Hematopoietic multipotent progenitor cell treated with erythropoietin and hydrocortisone succinate and interleukin-3 and kit ligand, for 15 days (in vitro differentiated cells): ENCODE measurements at regions not wholly inside any gene's neighbourhood (a gene's known extent, or its start where the extent isn't known, plus 50 kb on each side); places are given as distances from the start of the nearest gene placed in this dataset.

Experiments
- DNase-seq: peaks from one replicate; pipeline ENCODE4 v3.0.0-alpha.2; 2015; ENCODE audit warnings: low spot score

DNA sequence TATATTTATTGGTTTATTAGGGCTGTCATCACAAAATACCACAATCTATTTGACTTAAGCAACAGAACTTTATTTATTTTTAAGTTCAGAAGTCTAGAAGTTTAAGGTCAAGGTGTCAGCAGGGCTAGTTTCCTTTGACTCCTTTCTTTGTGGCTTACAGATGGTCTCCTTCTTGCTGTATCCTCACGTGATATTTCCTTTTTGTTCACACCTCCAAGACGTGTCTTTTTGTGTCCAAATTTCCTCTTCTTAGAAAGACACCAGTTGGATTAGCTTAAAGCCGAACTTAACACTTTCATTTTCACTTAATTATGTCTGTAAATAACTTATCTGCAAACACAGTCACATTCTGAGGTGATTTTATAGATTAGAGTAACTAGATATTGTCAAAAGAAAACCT lies 631.4 kb upstream of the POT1 start:
- no peak for DNase-seq

DNA sequence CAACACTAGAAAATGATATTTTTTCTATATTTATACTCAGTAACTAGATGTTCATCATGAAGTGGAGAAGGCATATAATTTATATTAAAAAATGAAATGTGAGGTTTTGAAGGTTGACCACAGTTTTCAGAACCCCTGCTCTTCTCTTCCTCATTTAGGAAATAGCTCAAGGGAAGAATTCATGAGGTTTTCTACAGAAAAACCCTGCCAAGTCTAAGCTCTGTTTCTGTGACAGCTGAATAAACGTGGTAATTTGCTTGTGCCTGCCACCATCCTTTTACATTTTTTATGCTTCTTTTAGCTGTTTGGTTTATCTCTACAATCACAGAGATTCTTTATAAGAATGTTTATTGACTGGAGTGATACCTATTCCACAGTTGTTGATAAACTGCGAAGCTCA lies 630.3 kb upstream of the POT1 start:
- DNase-seq = no peak

DNA sequence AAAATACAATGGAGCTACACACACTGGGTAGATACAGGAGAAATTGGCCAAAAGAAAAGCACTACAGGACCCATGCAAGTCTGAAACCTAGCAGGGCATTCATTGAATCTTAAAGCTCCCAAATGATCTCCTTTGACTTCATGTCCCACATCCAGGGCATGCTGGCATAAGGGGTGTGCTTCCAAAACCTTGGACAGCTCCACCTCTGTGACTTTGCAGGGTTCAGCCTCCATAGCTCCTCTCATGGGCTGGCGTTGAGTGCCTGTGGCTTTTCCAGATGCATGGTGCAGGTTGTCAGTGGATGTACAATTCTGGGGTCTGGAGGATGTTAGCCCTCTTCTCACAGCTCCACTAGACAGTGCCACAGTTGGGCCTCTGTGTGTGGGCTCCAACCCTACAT lies 626.3 kb upstream of the POT1 start:
- no peak for DNase-seq

DNA sequence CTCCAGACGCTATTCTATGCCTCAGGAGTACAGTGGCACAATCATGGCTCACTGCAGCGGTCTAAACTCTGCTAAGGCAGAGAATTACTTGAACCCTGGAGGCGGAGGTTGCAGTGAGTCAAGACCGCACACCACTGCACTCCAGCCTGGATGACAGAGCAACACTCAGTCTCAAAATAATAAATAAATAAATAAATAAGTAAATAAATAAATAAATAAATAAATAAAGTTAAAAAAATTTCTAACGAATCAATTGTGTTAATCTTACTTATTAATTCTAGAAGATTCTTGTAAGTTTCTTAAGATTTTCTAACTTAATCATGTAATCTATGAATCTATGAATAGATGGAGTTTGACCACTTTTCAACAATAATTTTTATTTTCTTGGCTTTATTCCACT lies 621.4 kb upstream of the POT1 start:
- no peak for DNase-seq

DNA sequence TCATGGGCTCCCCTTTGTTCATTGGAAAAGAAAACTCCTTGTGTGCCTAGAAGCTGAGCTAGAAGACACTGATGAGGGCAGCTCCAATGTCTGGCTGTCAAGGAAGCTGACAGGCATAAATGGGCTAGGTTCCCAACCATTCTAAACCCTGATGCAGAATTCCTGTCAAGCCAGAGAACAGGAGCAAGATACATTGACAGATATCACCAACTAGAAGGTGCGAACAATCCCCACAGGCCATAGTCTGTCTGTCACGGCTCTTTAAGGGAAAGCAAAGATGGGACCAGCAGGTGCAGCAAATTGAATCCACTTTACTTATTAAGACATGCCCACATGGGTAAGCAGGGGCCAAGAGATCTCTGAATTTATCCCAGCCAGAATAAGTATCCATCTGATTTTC lies 617.9 kb upstream of the POT1 start:
- DNase-seq = no peak

DNA sequence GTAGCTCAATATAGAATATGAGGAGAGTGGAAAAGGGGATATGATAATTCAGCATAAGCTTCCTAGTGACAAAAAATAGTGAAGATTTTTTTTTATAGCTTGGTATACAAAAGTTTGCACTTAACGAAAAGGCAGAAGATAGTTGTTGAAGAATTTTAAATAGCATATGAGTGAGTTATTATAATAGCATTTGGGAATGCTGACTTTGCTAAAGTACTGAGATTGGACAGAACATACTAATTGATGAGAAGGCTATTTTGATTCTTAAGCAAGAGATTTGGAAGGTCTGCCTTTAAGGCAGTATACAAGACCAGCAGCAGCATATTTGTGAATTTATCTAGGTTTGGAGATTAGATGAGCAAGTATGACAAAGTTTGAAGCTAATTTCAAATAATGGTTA lies 600.9 kb upstream of the POT1 start:
- DNase-seq = no peak

DNA sequence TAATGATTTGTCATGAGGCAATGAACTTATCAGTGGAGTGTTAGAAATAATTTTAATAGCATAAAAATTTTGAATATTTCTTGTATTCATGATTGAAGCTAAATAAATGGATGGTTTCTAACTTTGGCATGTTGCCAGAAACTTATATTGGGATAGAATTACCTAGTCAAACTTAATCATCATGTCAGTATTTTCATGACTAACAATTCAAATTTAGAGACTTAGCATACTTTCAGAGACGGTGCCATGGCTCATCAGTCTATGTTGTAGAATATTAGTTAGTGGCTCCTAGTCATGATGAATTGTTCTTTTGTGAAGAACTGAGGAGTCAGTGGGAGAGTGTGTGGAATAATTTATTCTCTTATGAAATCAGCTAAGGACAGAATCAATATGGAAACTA lies 599.6 kb upstream of the POT1 start:
- DNase-seq = peak; percentile 2

DNA sequence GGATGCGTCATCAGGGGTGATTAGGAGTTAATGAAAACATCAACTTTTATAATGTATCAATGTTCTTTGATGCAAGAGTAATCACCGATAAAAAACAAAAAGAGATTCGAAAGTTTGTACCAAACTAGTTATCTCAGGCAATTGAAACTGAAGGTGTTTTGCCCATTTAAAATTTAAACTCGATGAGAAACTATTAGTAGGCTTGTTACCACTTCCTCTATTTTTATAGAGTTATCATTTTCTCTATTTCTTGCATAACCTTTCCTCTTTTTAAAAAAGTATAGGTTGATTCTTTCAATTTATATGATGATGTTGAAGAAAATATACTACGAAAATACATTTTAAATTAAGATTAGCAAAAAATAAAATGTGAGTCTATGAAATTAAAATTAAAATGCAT lies 597.3 kb upstream of the POT1 start:
- DNase-seq = no peak

DNA sequence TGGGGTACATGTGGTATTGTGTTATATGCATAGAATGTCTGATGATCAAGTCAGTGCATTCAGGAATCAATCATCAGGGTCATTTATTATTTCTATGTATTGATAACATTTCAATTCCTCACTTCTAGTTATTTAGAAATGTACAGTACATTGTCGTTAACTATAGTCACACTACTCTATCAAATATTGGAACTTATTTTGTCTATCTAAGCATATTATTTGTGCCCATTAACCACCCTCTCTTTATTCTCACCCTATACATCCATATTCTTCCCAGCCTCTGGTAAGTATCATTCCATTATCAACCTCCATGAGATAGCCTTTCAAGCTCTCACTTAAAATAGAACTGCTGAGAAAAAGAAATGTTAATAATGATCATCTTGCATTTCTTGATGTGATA lies 596.5 kb upstream of the POT1 start:
- DNase-seq = no peak

DNA sequence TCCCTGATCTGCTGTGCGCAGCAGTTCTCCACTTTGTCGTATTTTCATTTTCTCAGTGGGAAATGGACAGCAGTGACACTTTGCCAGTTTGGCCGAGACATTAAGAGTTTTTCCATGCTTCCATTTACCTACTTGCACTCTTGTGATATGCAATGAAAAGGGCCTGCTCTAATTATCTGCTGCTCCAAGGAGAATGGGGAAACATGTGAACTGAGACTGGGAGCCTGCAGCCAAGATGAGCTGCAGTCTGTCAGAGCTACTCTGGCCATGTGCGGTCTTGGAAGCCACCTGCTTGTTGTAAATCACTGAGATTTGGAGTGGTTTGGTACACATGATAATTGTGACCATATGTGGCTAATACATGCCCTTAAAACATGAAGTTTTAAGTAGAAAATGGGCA lies 586.6 kb upstream of the POT1 start:
- no peak for DNase-seq

DNA sequence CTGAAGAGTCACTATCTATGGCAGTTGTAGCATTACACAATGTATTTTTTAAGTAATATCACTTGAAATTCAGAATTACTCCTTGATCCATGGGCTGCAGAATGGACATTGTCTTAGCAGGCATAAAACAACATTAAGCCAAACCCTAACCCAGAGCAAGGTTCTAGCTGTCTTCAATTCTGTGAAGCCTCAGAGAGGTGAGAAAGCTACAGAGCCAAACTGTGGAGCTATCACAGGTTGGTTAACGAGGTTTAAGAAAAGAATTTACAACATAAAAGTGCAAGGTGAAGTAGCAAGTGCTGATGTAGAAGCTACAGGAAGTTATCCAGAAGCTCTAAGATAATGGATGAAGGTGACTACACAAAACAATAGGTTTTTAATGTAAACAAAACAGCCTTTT lies 582.7 kb upstream of the POT1 start:
- DNase-seq = no peak

DNA sequence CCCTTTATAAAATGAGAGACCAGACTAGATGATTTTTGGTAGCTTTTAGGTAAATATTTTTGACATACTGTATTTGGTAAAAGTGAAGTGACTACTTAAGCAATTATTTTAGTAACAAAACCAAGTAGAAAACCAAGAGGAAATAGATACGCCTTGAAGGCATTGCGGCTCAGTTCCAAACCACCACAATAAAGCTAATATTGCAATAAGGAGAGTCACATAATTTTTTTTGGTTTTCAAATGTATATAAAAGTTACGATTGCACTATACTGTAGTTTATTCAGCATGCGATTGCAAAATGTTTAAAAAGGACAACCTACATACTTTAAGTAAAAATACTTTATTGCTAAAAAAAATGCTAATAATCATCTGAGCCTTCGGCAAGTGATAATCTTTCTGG lies 581.7 kb upstream of the POT1 start:
- no peak for DNase-seq

DNA sequence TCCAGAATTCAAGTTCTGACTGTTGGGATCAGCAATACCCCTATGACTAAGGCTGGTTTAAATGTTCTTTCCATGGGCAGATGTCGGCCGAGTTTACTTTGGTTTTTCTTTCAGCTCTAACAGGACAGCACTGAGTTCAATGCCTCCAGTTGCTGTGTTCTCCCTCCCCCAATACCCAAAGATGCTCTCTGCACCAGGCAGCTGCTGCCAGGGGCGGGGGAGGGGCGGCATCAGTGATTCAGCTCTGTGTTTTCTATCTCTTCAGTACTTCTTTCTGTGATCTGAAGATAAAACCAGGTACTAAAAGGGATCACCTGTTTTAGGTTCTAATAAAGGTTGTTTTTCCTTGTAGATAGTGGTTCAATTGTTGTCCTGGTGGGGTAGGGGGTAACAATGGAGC lies 576.7 kb upstream of the POT1 start:
- DNase-seq = no peak

DNA sequence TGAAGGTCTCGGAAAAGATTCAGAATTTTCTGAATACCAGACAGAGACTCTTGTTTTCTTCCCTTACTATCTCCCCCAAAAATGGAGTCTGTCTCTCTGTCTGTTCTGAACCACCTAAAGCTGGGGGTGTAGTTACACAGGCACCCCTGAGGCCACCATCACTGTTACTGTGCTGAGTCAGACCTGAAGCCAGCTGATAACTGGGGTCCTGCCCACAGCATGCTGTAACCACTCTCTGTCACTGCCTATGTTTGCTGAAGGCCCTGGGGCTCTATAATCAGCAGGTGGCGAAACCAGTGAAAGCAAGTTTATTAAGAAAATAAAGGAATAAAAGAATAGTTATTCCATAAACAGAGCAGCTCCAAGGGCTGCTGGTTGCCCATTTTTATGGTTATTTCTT lies 575.2 kb upstream of the POT1 start:
- DNase-seq = no peak

DNA sequence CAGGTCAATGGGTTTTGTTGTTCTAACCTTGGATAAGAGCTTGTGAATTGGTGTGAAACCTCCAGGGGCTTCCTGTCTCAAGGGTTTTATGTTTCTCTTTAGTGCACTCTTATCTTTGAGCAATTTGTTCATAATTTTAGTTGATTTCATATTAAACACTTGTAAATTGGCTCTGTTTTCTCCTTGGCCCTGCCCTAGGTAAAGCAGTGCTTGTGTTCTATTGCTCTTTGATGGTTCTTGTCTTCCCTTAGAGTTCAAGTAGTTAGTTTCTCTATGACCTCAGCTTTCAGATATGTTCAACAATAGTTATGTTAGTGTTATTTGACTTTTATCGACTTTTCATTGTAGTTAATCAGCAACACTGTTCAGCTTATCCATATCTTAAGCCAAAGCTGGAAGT lies 566.4 kb upstream of the POT1 start:
- no peak for DNase-seq

DNA sequence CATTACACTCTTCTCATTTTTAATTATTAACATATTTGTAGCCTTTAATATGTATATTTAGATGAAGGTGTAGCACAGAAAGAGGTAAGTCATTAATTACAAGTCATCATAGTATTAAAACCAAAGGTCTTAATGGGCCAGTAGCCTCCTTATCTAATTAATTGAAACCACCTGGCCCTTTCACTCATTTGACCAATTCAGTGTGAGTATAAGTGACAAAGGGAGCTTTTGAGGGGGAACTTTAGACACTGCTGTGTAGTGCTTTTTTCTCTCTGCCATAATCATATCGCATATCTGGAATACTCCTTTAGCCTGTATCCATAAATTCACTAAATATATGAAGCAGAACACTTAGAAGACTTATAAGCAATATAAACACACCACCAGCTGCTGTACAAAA lies 562.9 kb upstream of the POT1 start:
- DNase-seq = no peak

DNA sequence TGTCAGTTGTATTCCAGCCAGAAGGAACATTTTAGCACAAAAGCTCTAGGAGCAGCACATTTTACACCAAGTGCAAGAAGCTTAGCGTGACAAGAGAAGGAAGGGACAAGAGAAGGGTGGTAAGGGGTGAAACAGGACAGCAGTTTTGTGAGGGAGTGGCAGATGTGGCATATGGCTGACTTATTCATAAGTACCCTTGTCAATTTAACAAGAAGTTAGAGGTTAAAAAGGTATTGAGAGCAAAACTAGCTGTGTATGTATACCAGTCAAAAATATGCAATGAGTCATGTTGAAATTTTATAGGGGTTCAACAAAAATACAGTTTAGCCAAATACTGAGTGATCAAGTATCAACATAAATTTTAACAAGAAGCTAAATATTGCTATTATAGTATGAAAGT lies 561.5 kb upstream of the POT1 start:
- no peak for DNase-seq

DNA sequence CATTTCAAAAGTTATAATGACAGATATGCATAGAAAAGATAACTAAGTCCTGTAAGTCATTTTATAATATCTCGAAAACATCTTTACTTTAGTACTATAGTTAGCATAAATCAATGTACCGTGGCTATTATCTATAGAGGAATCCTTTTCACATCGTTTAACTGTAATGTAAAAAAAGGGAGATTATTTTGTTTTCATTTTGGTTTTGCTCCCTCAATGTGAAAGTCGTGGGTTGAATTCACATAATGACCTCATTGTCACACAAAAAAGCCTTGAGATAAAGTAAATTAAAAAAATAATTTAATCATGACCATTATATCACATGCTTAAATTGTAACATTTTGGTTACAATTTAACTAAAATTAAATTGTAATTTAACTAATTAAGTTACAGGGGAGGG lies 560.5 kb upstream of the POT1 start:
- no peak for DNase-seq

DNA sequence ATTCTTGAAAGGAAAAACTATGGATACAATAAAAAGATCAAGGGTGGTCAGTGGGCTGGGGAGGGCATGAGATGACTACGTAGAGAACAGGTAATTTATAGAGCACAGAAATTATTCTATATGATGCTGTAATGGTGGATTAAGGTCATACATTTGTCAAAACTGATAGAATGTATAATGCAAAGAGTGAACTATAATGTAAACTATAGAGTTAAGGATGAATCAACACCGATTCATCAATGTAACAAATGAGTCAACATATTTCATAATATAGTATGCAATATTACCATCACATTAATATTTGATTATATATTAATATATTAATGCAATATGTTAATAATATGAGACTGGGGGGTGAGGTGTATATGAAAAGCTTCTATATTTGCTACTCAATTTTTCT lies 555.6 kb upstream of the POT1 start:
- DNase-seq = no peak

DNA sequence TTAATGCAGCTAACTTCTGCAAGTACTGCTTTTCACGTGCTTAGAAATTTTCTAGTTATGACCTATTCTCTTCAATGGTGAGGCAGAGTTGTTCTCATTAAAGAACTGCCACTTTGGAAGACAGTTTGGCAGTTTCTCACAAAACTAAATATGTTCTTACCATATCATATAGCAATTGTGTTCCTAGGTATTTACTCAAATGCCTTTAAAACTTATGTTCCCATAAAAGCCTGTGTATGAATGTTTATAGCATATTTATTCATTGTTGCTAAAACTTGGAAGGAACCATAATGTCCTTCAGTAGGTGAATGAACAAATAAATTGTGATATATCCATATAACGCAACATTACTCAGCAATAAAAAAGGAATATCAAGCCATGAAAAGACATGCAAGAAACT lies 555.1 kb upstream of the POT1 start:
- DNase-seq = no peak

DNA sequence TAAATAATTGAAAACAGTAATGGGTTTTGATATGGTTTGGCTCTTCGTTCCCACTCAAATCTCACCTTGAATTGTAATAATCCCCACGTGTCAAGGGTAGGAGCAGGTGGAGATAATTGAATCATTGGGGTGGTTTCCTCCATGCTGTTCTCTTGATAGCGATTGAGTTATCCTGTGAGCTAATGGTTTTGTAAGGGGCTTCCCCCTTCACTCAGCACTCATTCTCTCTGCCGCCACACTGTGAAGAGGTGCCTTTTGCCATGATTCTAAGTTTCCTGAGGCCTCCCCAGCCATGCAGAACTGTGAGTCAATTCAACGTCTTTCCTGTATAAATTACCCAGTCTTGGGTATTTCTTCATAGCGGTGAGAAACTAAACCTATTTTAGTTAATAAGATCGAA lies 551.7 kb upstream of the POT1 start:
- DNase-seq = no peak

DNA sequence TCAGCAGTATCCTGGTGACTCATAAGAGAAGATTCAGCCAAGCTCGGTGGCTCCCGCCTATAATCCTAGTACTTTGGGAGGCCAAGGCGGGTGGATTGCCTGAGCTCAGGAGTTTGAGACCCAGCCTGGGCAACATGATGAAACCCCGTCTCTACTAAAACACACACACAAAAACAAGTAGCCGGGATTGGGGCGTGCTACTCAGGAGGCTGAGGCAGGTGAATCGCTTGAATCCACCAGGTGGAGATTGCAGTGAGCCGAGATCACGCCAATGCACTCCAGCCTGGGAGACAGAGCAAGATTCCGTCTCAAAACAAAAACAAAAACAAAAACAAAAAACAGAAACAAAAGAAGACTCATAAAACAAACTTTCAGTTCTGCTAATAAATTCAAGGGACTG lies 551.1 kb upstream of the POT1 start:
- DNase-seq = no peak

DNA sequence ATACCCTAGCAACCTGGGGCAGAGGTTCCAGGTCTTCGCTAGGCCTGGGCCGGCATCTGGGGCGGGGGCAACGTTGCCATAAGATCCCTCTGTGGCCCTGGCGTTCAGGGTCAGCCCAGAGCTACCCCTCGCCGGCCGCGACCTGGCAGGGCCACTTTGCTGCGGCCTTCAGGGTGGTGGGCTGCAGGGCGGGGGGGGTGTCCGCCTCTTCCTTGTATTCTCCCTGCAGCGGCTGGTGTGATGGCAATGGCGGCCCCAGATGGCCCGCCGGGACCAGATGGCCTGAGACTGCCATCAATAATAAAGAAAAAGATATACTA lies 539.2 kb upstream of the POT1 start:
- DNase-seq = no peak

DNA sequence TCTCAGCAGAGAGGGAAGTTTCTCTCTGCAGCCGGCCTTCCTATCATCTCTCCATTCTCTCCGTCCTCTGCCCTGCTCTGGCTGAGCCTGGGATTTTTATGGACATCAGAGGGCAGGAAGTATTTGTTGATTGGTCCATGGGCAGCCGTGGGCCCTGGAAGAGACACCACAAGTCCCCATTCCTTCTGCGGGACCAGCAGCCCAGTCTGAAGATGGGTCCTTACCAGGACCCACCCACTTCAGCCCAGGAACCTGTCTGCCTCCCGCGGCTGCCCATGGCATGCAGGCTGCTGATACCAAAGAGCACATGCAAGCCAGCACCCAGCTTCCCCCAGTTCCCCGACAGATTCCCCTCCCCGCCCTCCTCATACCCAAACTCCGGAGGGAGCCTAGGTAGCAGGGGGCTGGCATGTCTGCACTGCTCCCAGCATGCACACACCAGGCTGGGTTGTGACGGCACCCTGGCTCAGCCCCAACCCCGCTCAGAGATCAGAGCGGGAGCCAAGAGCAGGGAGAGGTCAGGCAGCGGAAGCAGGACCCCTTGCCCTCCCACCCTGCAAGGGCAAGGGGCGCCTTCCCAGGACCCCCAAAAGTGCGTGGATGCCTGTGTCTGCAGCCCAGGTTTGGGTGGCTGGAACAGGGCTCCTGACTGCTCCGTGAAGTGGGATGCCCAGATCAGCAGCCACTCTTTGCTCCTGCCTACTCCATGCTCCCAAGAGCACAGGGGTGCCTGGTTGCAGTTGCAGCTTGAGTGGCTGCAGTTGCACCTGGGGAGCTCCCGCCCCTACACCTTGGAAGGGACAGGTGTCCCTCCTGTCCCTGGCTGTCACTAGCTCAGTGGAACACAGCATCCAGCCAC lies 538.6 kb upstream of the POT1 start:
- DNase-seq = no peak

DNA sequence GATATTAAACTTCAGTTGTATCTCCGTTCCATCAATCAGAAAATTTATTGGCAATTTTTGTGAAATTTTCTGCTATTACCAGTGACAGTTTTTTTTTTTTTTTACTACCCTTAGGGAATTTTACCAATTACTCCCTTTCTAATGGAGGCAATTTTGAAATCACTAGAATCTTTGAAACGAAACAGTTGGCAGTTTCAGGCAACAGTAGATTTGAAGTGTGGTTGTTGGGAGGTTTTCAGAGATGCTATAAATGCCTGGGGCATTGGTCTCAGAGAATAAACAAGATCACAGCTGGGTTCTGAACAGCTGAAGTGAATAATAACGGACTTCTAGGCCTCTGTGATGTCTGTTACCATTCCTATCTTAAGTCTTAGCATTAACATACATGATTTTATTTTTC lies 535.9 kb upstream of the POT1 start:
- DNase-seq = no peak
